ENCODE measurements at regions not wholly inside any gene's neighbourhood (a gene's known extent, or its start where the extent isn't known, plus 50 kb on each side); places are given as distances from the start of the nearest gene placed in this dataset.
A peak's percentile ranks its signal among the peaks of the same experiment; 100 is the strongest.
"Not testable (repeated sequence)": the region's sequence is repeated elsewhere in the genome, so short reads cannot be mapped to it uniquely, and the experiment has no call there.

- Mint-ChIP-seq H3K4me3 (ENCODE audit: unreplicated experiment) (no peak overlapping the region), H3K27me3 (ENCODE audit: low read depth) (peaks cover 2% of the 10 kb centered on the region), H3K4me1 (ENCODE audit: low read depth) (no peaks in the 10 kb centered on the region), H3K36me3 (ENCODE audit: low read depth) (no peaks in the 10 kb centered on the region), H3K9me3 (ENCODE audit: low read depth) (peaks cover 13% of the 10 kb centered on the region), H3K27ac (ENCODE audit: unreplicated experiment) (no peak overlapping the region)
- no peak for DNase-seq (ENCODE audit: low spot score)
- TF ChIP-seq CTCF (IDR thresholded peaks at IDR 0.05): no peak
Measured at GRCh38 chr3:151675858-151676615, 57.7 kb upstream of the AADACL2 start.

DNA sequence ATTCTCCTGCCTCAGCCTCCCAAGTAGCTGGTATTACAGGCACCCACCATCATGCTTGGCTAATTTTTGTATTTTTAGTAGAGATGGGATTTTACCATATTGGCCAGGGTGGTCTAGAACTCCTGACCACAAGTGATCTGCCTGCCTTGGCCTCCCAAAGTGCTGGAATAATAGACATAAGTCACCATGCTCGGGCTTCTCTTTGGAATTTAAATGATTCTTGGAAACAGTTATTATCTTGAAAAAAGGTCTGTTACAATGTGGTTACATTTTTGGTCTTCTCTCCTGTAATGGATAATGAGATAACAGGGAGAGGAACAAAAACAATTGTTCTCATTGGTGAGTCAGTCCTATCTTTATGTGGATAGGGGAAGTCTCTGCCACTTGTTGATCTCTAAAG, 59.8 kb upstream of the AADACL2 start:
- Mint-ChIP-seq H3K36me3 (ENCODE audit: low read depth) (no peaks in the 10 kb centered on the region), H3K9me3 (ENCODE audit: low read depth) (peaks cover 15% of the 10 kb centered on the region), H3K4me1 (ENCODE audit: low read depth) (no peaks in the 10 kb centered on the region), H3K4me3 (ENCODE audit: unreplicated experiment) (no peak overlapping the region), H3K27ac (ENCODE audit: unreplicated experiment) (no peak overlapping the region), H3K27me3 (ENCODE audit: low read depth) (peaks cover 2% of the 10 kb centered on the region)
- no peak for DNase-seq (ENCODE audit: low spot score)
- TF ChIP-seq CTCF (IDR thresholded peaks at IDR 0.05): no peak

GRCh38 chr3:151667762-151668161, 66.0 kb upstream of the AADACL2 start:
- H3K27me3 Mint-ChIP-seq (ENCODE audit: low read depth); H3K27ac Mint-ChIP-seq (ENCODE audit: unreplicated experiment); H3K4me1 Mint-ChIP-seq (ENCODE audit: low read depth); H3K4me3 Mint-ChIP-seq (ENCODE audit: unreplicated experiment); DNase-seq (ENCODE audit: low spot score); H3K36me3 Mint-ChIP-seq (ENCODE audit: low read depth): not testable (repeated sequence)
- H3K9me3 Mint-ChIP-seq (ENCODE audit: low read depth): peaks cover 14% of the 10 kb centered on the region

DNA sequence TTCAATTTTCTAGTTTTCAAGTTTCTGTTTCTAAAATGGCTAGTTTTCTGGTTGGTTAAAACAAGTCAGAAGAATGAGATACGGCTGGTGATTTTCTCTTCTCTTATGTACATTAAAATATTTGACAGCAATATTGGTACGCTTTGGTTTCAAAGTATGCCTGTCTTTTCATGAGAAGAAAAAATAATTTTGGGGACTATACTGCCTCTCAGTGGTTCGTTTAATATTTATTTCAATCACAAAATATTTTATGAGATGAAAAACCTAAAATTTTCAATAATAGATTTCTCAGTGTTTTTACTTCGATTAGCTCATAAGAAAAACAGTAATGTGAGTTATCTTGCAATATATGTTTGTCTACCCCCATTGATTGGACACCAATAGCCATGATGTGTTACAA, 72.8 kb upstream of the AADACL2 start:
- Mint-ChIP-seq H3K4me3 (ENCODE audit: unreplicated experiment) (no peak overlapping the region), H3K4me1 (ENCODE audit: low read depth) (no peaks in the 10 kb centered on the region), H3K27ac (ENCODE audit: unreplicated experiment) (no peak overlapping the region), H3K36me3 (ENCODE audit: low read depth) (no peaks in the 10 kb centered on the region), H3K9me3 (ENCODE audit: low read depth) (no peaks in the 10 kb centered on the region), H3K27me3 (ENCODE audit: low read depth) (peaks cover 8% of the 10 kb centered on the region)
- peak; percentile 80 for TF ChIP-seq CTCF (IDR thresholded peaks at IDR 0.05)
- no peak for DNase-seq (ENCODE audit: low spot score)

DNA sequence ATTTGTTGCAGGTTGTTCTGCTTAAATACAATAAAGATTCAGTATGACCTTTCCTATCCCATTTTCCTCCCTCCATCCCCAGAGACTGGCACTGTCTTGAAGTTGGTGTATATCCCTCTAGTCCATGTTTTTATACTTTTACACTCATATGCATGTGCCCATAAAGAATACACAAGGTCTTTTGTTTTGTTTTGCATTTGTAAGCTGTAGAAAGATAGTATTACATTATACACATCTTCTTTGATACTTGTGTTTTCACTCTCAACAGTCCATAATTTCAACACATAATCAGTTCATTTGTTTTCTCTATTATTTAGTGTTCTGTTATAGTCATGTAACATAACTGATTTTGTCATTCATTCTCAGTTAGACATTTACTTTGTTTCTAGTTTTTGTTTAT, 88.7 kb upstream of the AADACL2 start:
- Mint-ChIP-seq H3K36me3 (ENCODE audit: low read depth) (no peaks in the 10 kb centered on the region), H3K9me3 (ENCODE audit: low read depth) (no peaks in the 10 kb centered on the region), H3K27ac (ENCODE audit: unreplicated experiment) (no peak overlapping the region), H3K27me3 (ENCODE audit: low read depth) (peaks cover 6% of the 10 kb centered on the region), H3K4me1 (ENCODE audit: low read depth) (no peaks in the 10 kb centered on the region), H3K4me3 (ENCODE audit: unreplicated experiment) (no peak overlapping the region)
- DNase-seq (ENCODE audit: low spot score): no peak
- no peak for TF ChIP-seq CTCF (IDR thresholded peaks at IDR 0.05)

GRCh38 chr3:151644020-151644620, 89.6 kb upstream of the AADACL2 start:
- no peak for DNase-seq (ENCODE audit: low spot score)
- TF ChIP-seq CTCF (IDR thresholded peaks at IDR 0.05): no peak
- Mint-ChIP-seq H3K4me1 (ENCODE audit: low read depth) (no peaks in the 10 kb centered on the region), H3K36me3 (ENCODE audit: low read depth) (no peaks in the 10 kb centered on the region), H3K4me3 (ENCODE audit: unreplicated experiment) (no peak overlapping the region), H3K9me3 (ENCODE audit: low read depth) (no peaks in the 10 kb centered on the region), H3K27ac (ENCODE audit: unreplicated experiment) (no peak overlapping the region), H3K27me3 (ENCODE audit: low read depth) (peaks cover 6% of the 10 kb centered on the region)
